ENCODE measurements at regions not wholly inside any gene's neighbourhood (a gene's known extent, or its start where the extent isn't known, plus 50 kb on each side); places are given as distances from the start of the nearest gene placed in this dataset.
A peak's percentile ranks its signal among the peaks of the same experiment; 100 is the strongest.
"Not testable (repeated sequence)": the region's sequence is repeated elsewhere in the genome, so short reads cannot be mapped to it uniquely, and the experiment has no call there.

DNA sequence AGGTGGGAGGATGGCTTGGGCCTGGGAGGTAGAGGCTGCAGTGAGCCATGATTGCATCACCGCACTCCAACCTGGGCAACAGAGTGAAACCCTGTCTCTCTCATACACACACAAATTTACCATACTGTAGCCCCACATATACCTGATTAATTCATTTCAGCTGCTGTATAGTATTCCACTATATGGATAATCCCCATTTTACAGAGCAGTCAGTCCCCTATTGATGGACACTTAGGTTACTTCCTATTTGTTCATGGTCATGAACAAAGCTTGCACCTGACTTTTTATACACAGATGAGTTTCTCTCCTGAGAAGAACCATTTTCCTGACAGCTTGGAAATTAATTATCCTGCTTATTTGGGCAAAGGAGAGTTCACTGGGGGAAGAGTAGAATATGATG, 59.2 kb downstream of the EMX2 start:
- no peak for DNase-seq

DNA sequence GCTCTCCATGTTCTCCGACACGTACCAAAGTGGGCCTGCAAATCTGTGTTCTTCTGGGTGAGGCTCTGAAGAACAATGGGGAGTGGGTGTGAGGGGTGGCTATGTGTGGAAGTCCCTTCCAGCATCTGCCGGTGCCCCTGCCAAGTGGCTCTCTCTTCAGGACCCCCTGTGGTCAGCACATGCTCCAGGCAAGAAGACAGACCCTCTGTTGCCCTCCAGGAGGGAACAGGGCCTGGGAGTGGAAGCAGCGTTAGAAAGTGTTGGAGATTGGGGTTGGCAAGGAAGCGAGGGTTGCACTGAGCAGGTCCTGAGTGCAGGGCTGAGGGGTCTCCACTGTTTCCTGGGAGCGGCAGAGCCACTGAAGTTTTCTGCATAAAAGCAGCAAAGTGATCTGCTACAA, 60.5 kb downstream of the EMX2 start:
- no peak for DNase-seq

DNA sequence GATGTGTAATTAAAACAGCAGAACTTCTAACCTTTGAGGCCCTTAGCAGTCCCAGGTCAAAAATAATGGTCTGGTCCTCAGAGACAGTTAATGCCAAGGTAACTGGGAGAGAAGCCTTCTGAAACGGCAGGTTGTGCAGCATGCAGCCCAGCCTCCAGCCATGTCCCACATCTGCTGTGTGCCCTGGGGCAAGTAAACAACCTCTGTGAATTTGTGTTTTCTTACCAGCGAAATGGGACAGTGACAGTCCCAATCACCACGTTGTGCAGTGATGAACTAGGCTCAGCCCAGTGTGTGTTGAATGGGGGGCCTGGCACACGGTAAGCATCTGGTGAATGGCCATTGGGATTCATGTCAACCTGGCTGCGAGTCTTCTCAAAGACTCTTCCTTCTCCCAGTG, 61.2 kb downstream of the EMX2 start:
- DNase-seq = no peak

DNA sequence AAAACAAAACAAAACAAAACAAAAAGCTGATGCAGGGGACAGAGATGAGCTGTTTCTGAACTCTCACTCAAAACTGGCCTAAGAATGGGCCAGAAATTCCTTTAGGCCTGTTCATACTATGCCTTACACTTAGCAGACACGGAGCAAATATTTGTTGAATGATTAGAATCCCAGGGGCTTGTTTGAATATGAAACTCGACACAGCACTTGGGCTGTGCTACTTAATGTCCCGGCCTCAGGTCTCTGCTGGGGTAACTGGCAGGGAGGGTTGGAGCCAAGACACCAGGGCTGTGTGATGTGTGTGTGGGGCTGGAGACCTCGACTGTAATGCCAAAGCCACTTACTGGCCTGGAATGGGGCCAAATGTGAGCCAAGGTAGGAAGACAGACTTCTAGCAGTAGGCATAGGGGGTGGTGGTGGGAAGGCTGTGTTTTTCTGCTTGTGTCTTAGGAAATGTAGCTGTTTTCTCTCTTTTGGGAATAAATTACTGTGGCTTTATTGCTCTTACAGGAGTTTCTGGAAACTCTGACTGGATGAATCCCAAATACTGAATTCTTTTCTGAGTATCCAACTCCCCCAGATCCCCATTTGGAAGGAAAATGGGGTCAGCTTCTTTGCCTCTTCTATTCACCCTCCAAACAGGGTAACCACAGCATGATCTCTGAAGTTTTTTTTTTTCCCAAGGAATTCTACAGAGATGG, 66.7 kb downstream of the EMX2 start:
- peak; percentile 4 to 13 for DNase-seq

DNA sequence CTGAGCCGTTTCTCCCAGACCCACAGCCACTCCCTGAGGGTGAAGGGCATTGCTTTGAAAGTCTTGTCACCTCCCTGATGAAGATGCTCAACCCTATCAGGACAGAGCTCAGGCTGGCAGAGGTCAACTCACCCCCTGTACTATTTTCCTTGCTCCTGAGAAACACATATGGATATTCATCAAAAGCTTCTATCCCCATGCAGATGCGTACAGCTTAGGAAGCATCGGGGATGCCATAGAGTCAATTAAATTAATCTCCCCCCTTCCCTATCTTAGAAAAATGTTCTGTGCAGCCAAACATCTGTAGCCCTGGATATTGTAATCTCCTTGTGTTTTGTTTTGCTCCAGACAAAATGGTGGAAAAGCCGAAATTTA, 67.2 kb downstream of the EMX2 start:
- DNase-seq = no peak

DNA sequence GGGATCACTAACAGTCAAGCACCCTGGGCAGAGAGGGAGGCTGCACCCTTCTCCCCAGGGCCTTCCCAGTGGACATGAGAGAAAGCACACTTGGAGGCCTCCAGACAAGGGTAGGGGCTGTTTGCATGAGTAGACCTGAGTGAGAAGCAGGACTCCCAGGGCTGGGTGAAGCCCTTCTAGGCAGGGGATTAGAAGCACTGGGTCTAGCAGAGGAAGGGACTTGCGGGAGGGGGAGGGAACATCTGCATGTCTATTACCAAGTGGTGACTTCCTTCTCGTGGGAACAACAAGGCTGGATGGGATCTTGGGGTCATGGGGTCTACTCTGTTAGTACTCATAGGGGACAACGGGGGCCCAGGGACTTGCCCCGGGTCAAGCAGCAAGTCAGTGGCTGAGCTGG, 67.8 kb downstream of the EMX2 start:
- DNase-seq = no peak

DNA sequence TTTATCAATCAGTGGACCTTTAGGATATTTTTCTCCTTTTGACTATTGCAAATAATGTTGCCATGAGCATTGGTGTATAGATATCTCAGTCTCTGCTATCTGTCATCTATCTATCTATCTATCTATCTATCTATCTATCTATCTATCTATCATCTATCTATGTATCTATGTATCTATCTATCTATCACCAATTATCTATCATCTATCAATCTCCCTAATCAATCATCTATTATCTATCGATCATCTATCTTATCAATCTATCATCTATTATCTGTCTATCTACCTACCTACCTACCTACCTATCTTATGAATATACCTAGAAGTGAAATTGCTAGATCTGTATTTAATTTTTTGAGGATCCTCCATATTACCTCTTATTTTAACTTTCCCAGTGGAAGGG, 69.6 kb downstream of the EMX2 start:
- DNase-seq = no peak

DNA sequence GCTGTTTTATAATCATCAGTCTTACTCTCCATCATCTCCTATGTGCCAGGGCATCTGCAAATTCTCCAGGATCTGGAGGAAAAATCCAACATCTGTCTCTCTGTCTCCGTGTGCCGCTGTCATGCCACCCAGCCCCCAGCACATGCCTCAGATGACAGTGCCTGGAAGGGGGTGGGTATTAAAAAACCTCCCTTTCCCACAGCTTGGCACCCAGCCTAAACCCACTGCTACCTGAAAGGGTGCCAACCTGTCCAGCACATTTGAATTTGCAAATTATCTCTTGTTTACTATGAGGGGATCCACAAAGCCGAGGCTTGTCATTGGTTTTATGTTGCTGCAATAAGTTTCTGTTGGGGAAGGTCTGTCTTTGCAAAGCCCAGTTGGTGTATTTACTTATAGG, 73.1 kb downstream of the EMX2 start:
- DNase-seq = no peak

DNA sequence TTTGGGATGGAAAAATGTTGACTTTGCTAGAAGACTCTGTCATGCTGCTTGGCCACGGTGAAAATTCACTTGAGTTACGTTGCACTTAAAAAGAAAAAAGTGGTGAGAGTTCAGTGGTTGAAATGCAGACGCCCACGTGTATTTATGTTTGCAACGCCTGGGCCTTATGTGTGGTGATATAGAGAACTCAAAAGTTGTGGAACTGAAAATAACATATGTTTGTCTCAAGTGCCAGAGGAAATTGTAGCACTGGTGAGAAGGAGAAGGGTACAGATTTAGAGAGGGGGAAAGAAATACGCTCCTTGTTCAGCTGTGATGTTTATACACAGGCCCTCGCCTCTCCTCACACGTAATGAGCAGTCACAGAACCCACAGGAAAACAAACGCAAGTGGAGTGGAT, 73.6 kb downstream of the EMX2 start:
- DNase-seq = no peak

DNA sequence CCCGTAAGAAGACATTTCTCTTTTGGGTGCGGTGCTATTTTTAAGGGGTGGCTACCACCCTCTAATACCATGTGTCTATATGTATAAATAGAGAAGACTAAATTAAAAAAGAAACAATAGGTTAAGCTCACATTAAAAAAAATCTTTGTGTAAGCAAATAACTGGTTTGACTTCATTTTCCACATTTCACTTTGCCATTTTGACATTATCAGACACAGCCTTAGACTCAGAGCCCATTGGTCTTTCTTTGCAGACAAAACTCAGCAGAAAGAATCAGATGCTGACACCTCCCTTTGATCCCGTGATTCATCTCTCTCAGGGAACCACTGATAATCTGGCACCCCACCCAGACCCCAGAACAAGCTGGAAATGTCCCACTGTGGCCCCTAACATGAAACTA, 74.5 kb downstream of the EMX2 start:
- DNase-seq = no peak

DNA sequence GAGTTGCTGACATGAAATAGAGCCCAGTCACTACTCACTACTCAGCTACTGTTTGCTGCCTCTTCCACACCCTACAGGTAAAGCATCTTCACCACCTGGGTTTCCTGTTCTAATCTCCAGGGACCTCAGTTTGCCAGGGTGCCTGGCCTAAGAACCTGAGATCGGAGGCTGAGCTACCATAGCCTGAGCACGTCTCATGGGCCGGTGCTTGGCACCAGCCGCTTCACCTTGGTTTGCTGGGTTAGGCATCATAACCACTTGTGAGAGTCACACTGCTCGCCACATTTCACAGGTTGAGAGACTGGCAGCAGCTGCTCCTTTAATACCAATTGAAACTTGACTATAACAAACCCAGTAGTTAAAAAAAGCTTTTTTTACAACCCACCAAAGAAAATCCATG, 75.1 kb downstream of the EMX2 start:
- DNase-seq = no peak

DNA sequence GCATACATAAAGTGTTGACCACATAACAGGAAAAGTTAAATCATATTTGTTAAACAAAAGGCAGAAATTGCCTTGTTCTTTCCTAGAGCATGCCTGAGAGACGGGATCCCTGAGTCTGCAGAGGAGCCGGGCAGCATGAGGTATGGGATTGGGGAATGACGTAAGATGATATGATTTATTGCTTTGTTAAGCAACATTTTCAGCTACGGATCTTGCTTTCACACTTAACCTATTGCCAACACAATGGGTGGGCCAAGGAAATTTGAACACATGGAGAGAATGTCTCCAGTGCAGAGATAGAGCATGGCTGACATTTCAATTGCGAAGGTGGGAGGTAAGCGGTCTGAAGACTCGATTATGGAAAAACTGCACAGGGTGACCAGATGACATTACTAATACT, 76.7 kb downstream of the EMX2 start:
- no peak for DNase-seq

DNA sequence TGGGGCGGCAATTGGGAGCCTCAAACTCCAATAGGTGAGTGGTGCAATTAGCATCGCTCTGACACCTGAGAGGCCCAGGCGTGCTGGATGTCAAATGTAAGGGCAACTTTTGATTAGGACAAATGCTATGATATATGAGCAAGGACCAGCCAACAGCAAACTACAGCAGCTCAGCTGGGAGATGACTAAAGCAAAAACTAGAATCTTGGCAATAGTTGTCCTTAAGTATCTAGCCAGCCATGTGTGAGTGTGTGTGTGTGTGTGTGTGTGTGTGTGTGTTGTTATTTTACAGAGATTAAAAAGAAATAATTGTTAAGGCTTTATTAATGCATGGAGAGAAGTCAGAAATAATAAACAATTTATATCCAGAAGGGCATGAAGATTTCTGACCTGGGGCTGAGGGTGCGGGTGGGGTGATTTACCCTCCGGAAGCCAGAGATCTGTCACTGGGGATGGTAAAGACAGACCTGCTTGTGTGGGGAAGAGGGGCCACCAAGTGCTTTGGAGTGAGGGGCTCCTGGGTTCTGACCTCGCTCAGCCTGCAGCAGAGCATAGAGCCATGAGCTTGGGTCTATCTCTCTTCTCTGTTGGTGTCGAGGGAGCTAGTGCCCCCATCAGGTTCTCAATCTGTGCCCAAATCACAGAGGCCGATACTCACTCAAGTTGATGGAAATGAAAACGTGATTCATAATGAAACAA, 77.3 kb downstream of the EMX2 start:
- no peak for DNase-seq

DNA sequence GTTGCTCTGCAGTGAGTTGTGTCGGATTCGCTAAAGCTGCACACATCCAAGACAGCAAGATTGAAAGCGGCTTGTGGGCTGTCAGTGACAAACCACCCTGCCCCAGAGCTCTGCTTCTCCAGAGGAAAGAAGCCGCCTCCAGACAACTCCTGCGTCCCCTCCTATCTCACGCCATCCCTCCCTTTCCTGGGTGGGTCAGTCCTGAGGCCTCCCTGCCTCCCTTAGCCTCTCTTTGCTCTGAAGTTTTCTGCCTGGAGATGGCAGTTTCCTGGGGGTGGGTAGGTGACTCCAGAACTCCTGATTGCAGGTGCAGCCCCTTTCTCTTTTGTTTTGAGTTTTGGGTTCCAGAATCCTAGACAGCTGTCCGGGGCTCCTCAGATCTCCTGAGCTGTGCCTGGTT, 78.7 kb downstream of the EMX2 start:
- DNase-seq = no peak

DNA sequence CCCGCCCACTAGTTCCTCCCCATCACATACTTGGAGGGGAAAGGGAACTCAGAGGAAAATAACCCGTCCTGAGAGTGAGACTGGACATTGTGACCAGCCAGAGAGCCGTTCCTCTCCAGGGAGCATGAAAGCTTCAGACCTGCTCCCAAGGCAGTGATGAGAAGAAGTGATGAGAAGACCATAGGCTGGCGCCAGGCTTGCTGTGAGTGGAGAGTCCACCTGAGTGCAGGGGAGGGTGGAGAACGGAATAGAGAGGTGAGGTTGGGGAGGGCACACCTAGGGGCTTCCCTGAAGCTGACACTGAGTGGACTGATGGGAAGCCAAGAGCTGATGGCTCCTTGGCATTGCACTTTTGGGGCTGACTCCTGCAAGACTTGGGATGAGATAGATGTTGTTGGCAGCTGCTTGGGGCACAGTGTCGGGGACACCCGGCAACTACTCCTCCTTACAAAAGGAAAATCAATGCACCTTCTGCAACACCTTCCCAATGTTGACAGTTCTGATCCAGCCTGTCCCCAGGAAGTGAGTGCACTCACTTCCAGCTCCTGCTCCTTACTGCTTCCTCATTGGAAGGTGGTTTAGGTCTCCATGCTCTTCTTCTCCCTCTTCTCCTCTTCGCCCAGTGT, 79.4 kb downstream of the EMX2 start:
- no peak for DNase-seq

DNA sequence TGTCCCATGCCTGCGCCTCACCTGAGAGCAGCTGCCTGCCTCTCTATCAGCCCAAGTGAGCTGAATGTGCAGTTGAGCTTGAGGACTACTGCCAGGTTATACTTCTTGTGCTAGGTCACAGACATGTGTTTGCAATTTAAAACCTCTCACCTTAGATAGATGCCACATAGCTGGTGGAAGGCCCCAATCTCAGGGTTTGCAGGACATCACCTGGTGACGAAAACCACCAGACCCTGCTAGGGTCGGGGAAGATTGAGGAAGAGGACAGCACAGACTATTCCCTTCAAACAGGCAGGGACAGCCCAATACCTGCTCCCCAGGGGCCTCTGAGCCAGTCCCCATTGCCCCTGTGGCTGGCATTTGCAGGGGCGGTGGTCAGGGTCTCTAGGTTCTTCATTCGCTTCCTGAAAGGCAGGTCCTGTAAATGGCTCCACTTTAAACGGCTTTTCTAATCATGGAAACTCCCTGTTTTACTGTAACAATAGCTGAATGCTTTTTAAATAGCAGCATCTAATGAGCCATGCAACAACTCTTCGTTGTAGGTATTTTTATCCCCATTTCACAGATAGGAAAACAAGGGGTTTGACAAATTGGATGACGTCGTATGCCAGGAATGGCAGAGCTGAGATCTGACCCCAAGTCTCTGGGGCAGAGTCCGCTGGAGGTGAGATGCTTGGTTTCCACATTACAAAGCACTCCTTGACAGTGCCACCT, 80.1 kb downstream of the EMX2 start:
- no peak for DNase-seq

DNA sequence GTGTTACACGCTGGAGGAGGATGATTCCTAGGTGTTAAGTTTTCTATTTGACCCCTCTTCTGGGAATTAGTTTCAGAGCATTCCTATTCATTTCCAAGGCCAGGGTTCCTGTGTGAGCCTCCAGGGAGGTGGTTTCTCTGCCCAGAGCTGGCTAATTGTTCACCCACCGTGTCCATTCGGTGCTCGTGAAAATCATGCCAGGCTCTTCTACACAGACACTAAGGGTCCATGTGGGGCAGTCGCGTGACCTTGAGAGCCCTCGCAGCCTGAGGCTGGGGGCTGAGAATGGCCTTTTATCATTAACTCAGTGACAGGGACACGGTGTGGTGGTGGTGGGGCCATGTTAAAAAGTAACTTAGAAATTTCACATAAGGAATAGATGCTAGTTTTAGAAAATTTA, 83.7 kb downstream of the EMX2 start:
- DNase-seq = no peak

DNA sequence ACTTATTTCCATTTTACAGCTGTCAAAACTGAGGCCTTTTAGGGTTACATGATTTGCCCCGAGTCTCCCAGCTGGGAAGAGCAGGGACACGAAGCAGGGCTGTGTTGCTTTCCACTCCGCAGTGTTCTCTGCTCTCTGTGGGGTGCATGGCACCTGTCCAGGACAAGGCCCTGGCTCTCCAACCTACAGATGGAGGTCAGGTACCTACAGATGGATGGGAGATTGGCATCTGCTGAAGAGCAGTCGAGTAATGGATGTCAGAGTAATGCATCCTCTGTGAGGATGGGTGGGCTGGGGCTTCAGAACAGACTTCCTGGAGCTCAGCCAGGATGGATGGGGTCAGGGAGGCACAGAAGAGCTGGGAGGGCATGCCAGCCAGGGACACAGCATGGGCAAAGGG, 85.0 kb downstream of the EMX2 start:
- no peak for DNase-seq

DNA sequence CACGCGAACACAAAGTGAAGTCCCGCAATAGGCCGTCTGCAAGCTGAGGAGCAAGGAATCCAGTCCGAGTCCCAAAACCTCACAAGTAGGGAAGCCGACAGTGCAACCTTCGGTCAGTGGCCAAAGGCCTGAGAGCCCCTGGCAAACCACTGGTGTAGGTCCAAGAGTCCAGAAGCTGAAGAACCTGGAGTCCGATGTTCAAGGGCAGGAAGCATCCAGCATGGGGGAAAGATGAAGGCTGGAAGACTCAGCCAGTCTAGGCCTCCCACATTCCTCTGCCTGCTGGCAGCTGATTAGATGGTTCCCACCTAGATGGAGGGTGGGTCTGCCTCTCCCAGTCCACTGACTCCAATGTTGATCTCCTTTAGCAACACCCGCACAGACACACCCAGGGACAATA, 87.2 kb downstream of the EMX2 start:
- not testable (repeated sequence) for DNase-seq

DNA sequence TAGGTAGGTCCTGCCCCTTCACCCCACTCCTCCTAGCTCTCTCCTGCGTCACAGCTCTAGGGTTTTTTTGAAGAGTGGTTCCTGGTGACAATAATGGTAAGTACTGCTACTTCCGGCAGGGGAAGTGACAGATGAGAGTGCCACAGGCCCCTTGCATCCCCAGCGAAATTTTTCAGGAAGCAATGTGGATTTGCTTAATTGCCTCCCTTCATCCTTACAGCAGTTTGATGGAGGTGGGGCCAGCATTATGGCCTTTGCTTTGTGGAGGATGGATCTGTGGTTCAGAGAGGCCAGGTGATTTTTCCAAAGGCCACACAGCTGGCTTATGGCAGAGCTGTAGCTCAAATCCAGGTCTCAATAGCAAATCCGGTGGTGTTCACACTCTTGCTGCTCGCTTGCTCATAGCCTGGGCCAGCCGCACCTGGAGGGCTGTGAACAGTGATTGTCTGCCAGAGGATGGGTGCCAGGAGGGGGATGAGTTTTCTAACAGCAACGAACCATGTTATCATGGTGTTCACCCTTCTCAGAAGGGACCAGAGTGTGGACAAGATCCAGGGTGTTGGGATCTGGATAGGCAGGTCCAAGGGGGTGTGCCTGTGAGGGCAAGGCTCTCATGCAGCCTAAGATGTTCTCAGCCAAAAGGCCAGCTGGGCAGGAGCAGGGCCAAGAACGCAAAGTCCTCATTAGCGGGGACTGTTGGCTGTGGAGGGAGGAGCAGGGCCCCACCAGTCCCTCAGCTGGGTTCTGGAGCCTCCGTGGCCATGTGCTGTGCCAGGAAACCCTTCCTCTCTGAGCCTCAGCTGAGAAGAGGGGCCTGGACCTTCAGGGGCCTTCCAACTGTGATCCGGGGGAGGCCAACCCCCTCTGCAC, 89.0 kb downstream of the EMX2 start:
- DNase-seq = no peak

DNA sequence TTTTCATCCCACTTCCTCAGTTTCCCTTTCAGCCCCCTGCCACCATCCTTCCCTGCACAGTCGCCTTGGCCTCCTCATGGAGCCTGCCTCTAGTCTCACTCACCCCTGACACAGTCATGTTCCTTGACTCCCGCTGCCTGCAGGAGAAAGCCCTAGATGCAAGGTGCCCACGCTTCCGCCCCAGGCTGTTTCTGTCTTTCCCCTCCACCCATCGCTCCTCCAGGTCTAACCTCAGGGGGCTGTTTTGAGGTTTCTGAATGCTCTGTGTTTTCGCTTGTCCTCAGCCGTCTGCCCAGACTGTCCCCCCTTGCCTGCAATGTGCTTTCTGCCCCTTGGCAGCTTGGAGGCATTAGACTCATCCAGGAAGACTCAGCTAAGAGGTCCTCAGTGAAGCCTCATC, 89.9 kb downstream of the EMX2 start:
- DNase-seq = no peak

DNA sequence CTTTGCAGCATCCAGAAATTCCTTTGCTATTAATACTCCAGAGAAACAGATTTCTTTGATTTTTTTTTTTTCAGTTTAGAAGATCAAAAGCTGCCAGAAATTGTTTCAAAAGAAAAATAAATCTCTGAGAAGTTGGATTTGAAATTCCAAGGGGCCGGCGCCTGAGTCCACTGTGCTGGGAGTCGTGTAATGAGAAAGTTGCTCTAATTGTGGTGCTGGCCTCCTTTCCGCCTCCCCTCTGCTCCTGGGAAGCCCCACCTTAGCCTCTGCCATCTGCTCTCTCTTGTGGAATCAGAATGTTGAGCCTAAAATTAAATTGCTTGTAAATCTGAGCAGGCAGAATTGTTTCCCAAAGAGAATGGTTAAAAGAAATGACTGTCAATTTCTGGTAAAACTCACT, 93.3 kb downstream of the EMX2 start:
- DNase-seq = no peak

DNA sequence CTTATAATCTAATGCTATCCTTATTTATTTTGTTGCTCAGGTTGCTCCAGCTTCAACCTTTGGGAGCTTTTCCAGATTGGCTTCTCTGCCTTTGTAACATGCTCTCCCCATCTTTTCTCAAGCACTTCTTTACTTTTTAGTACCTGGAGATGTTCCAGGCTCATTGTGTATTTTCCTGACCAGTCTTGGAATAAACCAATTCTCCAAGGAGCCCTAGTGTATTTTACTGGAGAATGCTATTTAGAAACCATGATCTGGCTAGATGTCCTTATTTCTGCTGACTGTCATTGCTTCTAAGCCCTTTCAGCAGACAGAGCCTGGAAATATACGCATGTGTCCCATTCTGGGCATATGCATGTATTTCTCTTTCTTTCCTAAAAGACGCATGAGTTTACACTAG, 95.7 kb downstream of the EMX2 start:
- no peak for DNase-seq

All from SW 1271 (cell line).